ENCODE measurements at regions not wholly inside any gene's neighbourhood (a gene's known extent, or its start where the extent isn't known, plus 50 kb on each side); places are given as distances from the start of the nearest gene placed in this dataset.

- TF ChIP-seq CTCF (IDR thresholded peaks at IDR 0.05) (no peak), EZH2 (IDR thresholded peaks at IDR 0.05; ENCODE audit: borderline replicate concordance, insufficient read depth, low read depth, low read length, poor library complexity, severe bottlenecking) (no peak)
Measured at GRCh38 chr15:36178303-36178633, 401.2 kb upstream of the CDIN1 start.
